RWPE2 (cell line): ENCODE measurements at regions not wholly inside any gene's neighbourhood (a gene's known extent, or its start where the extent isn't known, plus 50 kb on each side); places are given as distances from the start of the nearest gene placed in this dataset.

Experiments
- ATAC-seq: fragments of 200-7000 bp; cut with Tn5 transposase; 3 replicates; pipeline ENCODE4 v1.9.1; 2021; ENCODE audit warnings: low read depth
- DNase-seq: peaks from one replicate; pipeline ENCODE4 v3.0.0-alpha.2; 2020; ENCODE audit warnings: low spot score
- H3K27ac ChIP-seq: fragments of 450-650 bp; 2 replicates; pipeline ENCODE4 v1.5.1; 2017; ENCODE audit warnings: mild to moderate bottlenecking; ENCODE audit not compliant: poor library complexity, severe bottlenecking
- H3K27me3 ChIP-seq: fragments of 250-450 bp; sonication (Bioruptor Pico); 2 replicates; pipeline ENCODE4 v1.5.1; 2021; ENCODE audit warnings: mild to moderate bottlenecking, moderate library complexity; ENCODE audit not compliant: insufficient read depth, poor library complexity, severe bottlenecking
- H3K36me3 ChIP-seq: fragments of 250-450 bp; sonication (Bioruptor Pico); 2 replicates; pipeline ENCODE4 v1.5.1; 2020; ENCODE audit warnings: low read depth, mild to moderate bottlenecking, moderate library complexity
- H3K4me1 ChIP-seq: fragments of 250-450 bp; sonication (Bioruptor Pico); 2 replicates; pipeline ENCODE4 v1.5.1; 2021; ENCODE audit warnings: mild to moderate bottlenecking, moderate library complexity; ENCODE audit not compliant: insufficient read depth, poor library complexity, severe bottlenecking
- H3K4me3 ChIP-seq: fragments of 250-450 bp; sonication (Bioruptor Pico); 2 replicates; pipeline ENCODE4 v1.5.1; 2021; ENCODE audit warnings: mild to moderate bottlenecking, moderate library complexity; ENCODE audit not compliant: severe bottlenecking
- H3K9me3 ChIP-seq: fragments of 250-450 bp; sonication (Bioruptor Pico); 2 replicates; pipeline ENCODE4 v1.5.1; 2021; ENCODE audit warnings: mild to moderate bottlenecking, moderate library complexity; ENCODE audit not compliant: severe bottlenecking
- TF ChIP-seq, protein P1 (sequence below): fragments of 450-650 bp; IDR thresholded peaks from one replicate; pipeline ENCODE4 v1.5.1; 2017; ENCODE audit warnings: mild to moderate bottlenecking, moderate library complexity; ENCODE audit not compliant: poor library complexity, severe bottlenecking

DNA sequence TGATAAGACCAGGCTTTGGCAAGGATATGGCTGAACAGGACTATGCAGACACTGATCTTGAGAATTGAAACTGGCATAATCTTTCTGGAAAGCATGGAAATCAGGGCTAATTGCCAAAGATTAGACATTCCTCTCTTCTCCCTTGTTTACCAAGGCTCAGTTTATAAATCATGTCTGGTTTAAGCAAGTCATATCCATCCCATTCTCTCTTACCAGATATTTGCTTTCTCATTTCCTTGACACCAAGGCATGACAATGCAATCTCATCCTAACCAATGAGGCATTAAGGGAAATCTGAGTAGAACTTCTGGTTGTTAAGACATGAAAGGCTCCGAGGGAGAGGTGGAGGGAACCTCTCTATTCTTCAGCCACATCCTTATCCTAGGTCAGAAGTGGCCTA, 110.3 kb upstream of the CEP85L start:
- Histone ChIP-seq H3K9me3 (no peaks in the 10 kb centered on the region), H3K4me3 (no peak overlapping the region), H3K27me3 (no peaks in the 10 kb centered on the region), H3K4me1 (no peaks in the 10 kb centered on the region), H3K27ac (no peak overlapping the region), H3K36me3 (no peaks in the 10 kb centered on the region)
- TF ChIP-seq, protein P1, sequence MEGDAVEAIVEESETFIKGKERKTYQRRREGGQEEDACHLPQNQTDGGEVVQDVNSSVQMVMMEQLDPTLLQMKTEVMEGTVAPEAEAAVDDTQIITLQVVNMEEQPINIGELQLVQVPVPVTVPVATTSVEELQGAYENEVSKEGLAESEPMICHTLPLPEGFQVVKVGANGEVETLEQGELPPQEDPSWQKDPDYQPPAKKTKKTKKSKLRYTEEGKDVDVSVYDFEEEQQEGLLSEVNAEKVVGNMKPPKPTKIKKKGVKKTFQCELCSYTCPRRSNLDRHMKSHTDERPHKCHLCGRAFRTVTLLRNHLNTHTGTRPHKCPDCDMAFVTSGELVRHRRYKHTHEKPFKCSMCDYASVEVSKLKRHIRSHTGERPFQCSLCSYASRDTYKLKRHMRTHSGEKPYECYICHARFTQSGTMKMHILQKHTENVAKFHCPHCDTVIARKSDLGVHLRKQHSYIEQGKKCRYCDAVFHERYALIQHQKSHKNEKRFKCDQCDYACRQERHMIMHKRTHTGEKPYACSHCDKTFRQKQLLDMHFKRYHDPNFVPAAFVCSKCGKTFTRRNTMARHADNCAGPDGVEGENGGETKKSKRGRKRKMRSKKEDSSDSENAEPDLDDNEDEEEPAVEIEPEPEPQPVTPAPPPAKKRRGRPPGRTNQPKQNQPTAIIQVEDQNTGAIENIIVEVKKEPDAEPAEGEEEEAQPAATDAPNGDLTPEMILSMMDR = no peak
- no peak for ATAC-seq
- no peak for DNase-seq

DNA sequence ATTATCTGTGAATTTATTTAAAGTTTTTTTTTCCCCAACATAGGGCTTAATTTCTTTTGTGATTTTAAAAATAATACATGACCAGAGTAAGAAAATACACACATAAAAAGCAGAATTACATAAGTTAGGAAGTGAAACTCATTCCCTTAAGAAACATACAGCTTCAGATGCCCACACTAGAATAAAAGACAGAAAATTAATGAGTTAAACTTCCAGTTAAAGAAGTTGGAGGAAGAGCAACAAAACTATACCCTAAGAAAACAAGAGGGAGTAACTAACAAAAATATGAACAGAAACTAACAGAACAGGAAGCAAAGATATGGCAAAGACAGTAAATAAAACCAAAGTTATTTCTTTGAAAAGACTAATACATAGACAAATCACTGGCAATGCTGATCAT, 107.6 kb upstream of the CEP85L start:
- DNase-seq (no peak), ATAC-seq (no peak)
- H3K27me3 ChIP-seq = no peaks in the 10 kb centered on the region
- H3K36me3 ChIP-seq = no peaks in the 10 kb centered on the region
- H3K9me3 ChIP-seq = no peaks in the 10 kb centered on the region
- H3K4me3 ChIP-seq = no peak overlapping the region
- no peak overlapping the region for H3K27ac ChIP-seq
- no peaks in the 10 kb centered on the region for H3K4me1 ChIP-seq
- TF ChIP-seq, protein P1 = no peak

DNA sequence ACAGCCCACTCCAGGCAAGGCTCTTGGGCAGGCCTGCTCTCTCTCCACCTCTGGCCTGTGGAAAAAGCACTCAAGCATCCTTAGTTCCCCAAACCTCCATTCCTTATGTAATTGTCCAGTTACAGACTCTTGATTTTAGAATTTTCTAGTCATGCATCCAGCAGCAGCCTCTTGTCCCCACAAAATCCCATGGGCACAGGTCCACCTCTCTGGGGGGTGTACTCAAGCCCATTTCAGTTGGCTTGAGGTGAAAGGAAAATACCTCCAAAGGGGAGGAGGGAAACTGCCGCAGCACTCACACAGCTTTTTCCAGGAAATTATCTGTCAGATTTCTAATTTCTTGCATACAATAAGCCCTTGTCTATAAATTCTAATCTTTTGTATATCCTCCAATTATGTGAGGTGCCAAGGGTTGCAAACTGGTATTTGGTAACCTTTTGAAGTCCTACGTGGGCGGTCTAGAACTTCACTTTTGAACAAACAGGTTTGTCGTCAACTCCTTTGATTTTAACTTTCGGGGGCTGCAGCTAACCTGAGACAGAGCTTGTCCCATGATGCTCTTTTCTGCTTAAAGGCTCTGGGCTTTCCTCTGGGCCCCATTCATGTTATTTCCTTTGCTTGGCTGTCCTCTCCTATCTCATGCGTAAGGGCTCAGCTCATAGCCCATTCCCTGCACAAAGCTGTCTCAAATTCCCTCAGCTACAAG, 104.7 kb upstream of the CEP85L start:
- no peak for DNase-seq
- Histone ChIP-seq H3K27ac (no peak overlapping the region), H3K36me3 (no peaks in the 10 kb centered on the region), H3K27me3 (no peaks in the 10 kb centered on the region), H3K4me3 (no peak overlapping the region), H3K9me3 (no peaks in the 10 kb centered on the region), H3K4me1 (no peaks in the 10 kb centered on the region)
- no peak for ATAC-seq
- TF ChIP-seq, protein P1 = no peak

DNA sequence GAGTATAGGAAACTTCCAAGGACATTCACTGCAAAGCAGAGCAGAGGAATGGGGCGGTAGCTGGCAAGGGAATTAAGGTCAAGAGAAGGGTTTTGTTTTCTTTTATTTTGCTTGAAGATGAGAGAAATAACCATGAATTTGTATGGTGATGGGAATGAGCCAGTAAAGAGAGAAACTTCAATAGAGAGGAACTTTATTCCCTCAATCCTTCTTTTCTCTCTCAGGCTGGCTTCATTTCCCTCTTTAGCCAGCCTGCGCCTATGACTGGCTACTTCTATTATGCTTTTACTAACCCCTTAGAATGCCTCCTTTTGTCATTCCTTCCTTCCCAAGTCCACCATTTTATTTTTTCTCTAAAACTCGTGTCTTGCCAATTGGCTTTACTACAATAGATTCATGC, 101.4 kb upstream of the CEP85L start:
- ATAC-seq = no peak
- Histone ChIP-seq H3K4me3 (no peak overlapping the region), H3K36me3 (no peaks in the 10 kb centered on the region)

DNA sequence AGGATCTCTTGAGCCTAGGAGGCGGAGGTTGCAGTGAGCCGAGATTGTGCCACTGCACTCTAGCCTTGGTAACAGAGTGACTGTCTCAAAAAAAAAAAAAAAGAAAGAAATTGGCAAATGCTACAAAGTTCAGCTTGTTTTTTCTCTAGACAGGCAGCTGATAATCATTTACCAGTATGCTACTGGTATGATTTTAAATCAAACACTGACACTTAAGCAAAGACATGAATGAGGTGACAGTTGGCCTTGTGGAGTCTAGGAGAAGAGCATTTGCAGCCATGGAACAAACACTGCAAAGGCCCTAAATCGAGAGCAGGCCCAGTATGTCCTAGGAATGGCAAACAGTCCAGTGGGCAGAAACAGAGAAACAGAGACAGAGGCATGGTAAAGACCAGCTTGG, 99.7 kb upstream of the CEP85L start:
- Histone ChIP-seq H3K4me1 (no peaks in the 10 kb centered on the region), H3K36me3 (no peaks in the 10 kb centered on the region), H3K27ac (no peak overlapping the region), H3K27me3 (no peaks in the 10 kb centered on the region), H3K4me3 (no peak overlapping the region), H3K9me3 (no peaks in the 10 kb centered on the region)
- TF ChIP-seq, protein P1 = no peak
- ATAC-seq (no peak), DNase-seq (no peak)

More for the DNA sequence above, 101.4 kb upstream of the CEP85L start:
- no peak for DNase-seq
- Histone ChIP-seq H3K27me3 (no peaks in the 10 kb centered on the region), H3K27ac (no peak overlapping the region), H3K9me3 (no peaks in the 10 kb centered on the region), H3K4me1 (no peaks in the 10 kb centered on the region)
- TF ChIP-seq, protein P1 = no peak
